Thoracic aorta (tissue), 2 donors: ENCODE measurements at regions not wholly inside any gene's neighbourhood (a gene's known extent, or its start where the extent isn't known, plus 50 kb on each side); places are given as distances from the start of the nearest gene placed in this dataset.

Experiments used
- ATAC-seq: fragments of 150-250 bp; one replicate; pipeline ENCODE4 v1.8.0; 2017; ENCODE audit warnings: low read depth; ENCODE audit not compliant: insufficient number of reproducible peaks, low FRiP score
- DNase-seq: peaks from one replicate; pipeline ENCODE4 v3.0.0-alpha.2; 2020; ENCODE audit warnings: low spot score
- H3K27ac ChIP-seq, 2 donors: fragments of 200-600 bp; sonication (generic); 1 replicate in 1 of 2; 2 replicates in 1 of 2; pipeline ENCODE4 v1.5.1; 2016; ENCODE audit warnings: mild to moderate bottlenecking in 2 of 2, moderate library complexity in 2 of 2
- H3K27me3 ChIP-seq: fragments of 200-600 bp; sonication (generic); replicated peaks from 2 replicates; pipeline ENCODE4 v1.6.0; 2016; ENCODE audit warnings: mild to moderate bottlenecking; ENCODE audit not compliant: insufficient read depth
- H3K36me3 ChIP-seq: fragments of 200-600 bp; sonication (generic); one replicate; pipeline ENCODE4 v1.5.1; 2016
- H3K4me1 ChIP-seq, 2 donors: fragments of 200-600 bp; sonication (generic); 1 replicate in 1 of 2; 2 replicates in 1 of 2; pipeline versions ENCODE4 v1.5.1 to v1.6.0; 2016; ENCODE audit warnings: low read depth in 2 of 2, mild to moderate bottlenecking in 1 of 2; ENCODE audit not compliant: control insufficient read depth in 1 of 2
- H3K4me3 ChIP-seq: fragments of 200-600 bp; sonication (generic); 2 replicates; pipeline ENCODE4 v1.5.1; 2016; ENCODE audit warnings: mild to moderate bottlenecking
- H3K9me3 ChIP-seq: fragments of 200-600 bp; sonication (generic); 2 replicates; pipeline ENCODE4 v1.5.1; 2016
- CTCF ChIP-seq: fragments of 200-600 bp; sonication (generic); IDR thresholded peaks from one replicate; pipeline ENCODE4 v1.5.1; 2019; ENCODE audit warnings: antibody characterized with exemption

GRCh38 chr9:8011974-8012373 is 212.4 kb upstream of the DMAC1 start:
- H3K4me3 ChIP-seq, result no peak overlapping the region
- ATAC-seq (no peak), DNase-seq (no peak)
- H3K27me3 ChIP-seq, result no peaks in the 10 kb centered on the region
- H3K36me3 ChIP-seq, result no peaks in the 10 kb centered on the region
- no peak for TF ChIP-seq CTCF
- H3K27ac ChIP-seq, result no peak overlapping the region
- H3K9me3 ChIP-seq, result no peaks in the 10 kb centered on the region
- no peaks in the 10 kb centered on the region for H3K4me1 ChIP-seq

GRCh38 chr9:7996558-7996957 is 197.0 kb upstream of the DMAC1 start:
- no peaks in the 10 kb centered on the region for H3K9me3 ChIP-seq
- ATAC-seq, result no peak
- no peaks in the 10 kb centered on the region for H3K4me1 ChIP-seq
- H3K4me3 ChIP-seq, result no peak overlapping the region
- no peak for DNase-seq
- no peak for TF ChIP-seq CTCF
- H3K27ac ChIP-seq, result no peak overlapping the region
- no peaks in the 10 kb centered on the region for H3K27me3 ChIP-seq
- H3K36me3 ChIP-seq, result no peaks in the 10 kb centered on the region

- TF ChIP-seq CTCF, result no peak
- Histone ChIP-seq H3K4me3 (no peak overlapping the region), H3K9me3 (no peaks in the 10 kb centered on the region), H3K27me3 (no peaks in the 10 kb centered on the region), H3K4me1 (peaks cover 0 to 8% of the 10 kb centered on the region in 2 donors), H3K36me3 (no peaks in the 10 kb centered on the region), H3K27ac (no peak overlapping the region)
- no peak for ATAC-seq
- no peak for DNase-seq
Observed at GRCh38 chr9:7988644-7989280, 189.2 kb upstream of the DMAC1 start.

GRCh38 chr9:7984692-7985091 is 185.1 kb upstream of the DMAC1 start:
- TF ChIP-seq CTCF, result no peak
- peaks cover 0 to 8% of the 10 kb centered on the region in 2 donors for H3K4me1 ChIP-seq

GRCh38 chr9:7984203-7984602 is 184.6 kb upstream of the DMAC1 start:
- Histone ChIP-seq H3K9me3 (no peaks in the 10 kb centered on the region), H3K4me1 (peaks cover 0 to 8% of the 10 kb centered on the region in 2 donors), H3K36me3 (no peaks in the 10 kb centered on the region), H3K27ac (no peak overlapping the region), H3K27me3 (no peaks in the 10 kb centered on the region), H3K4me3 (no peak overlapping the region)
- no peak for ATAC-seq
- DNase-seq, result no peak
- no peak for TF ChIP-seq CTCF

More at GRCh38 chr9:7984692-7985091, 185.1 kb upstream of the DMAC1 start:
- H3K4me3 ChIP-seq, result no peak overlapping the region
- no peaks in the 10 kb centered on the region for H3K9me3 ChIP-seq
- no peak overlapping the region for H3K27ac ChIP-seq
- no peaks in the 10 kb centered on the region for H3K27me3 ChIP-seq
- no peaks in the 10 kb centered on the region for H3K36me3 ChIP-seq
- DNase-seq (no peak), ATAC-seq (no peak)
